ENCODE measurements at regions not wholly inside any gene's neighbourhood (a gene's known extent, or its start where the extent isn't known, plus 50 kb on each side); places are given as distances from the start of the nearest gene placed in this dataset.
A peak's percentile ranks its signal among the peaks of the same experiment; 100 is the strongest.

GRCh38 chr4:3825530-3825929, 59.3 kb downstream of the ADRA2C start:
- Mint-ChIP-seq H3K4me1 (ENCODE audit: unreplicated experiment) (no peaks in the 10 kb centered on the region), H3K27me3 (ENCODE audit: unreplicated experiment) (peaks cover 23% of the 10 kb centered on the region), H3K9me3 (ENCODE audit: unreplicated experiment) (no peaks in the 10 kb centered on the region), H3K4me3 (ENCODE audit: unreplicated experiment) (peak overlapping the region; percentile 47), H3K27ac (ENCODE audit: unreplicated experiment) (no peak overlapping the region), H3K36me3 (ENCODE audit: low read depth, unreplicated experiment) (no peaks in the 10 kb centered on the region)
- no peak for TF ChIP-seq CTCF (IDR thresholded peaks at IDR 0.05; ENCODE audit: unreplicated experiment)
- DNase-seq (ENCODE audit: low spot score), result no peak

GRCh38 chr4:3826247-3827172, 60.3 kb downstream of the ADRA2C start:
- Mint-ChIP-seq H3K36me3 (ENCODE audit: low read depth, unreplicated experiment) (no peaks in the 10 kb centered on the region), H3K4me1 (ENCODE audit: unreplicated experiment) (no peaks in the 10 kb centered on the region), H3K27me3 (ENCODE audit: unreplicated experiment) (peaks cover 15% of the 10 kb centered on the region), H3K4me3 (ENCODE audit: unreplicated experiment) (no peak overlapping the region), H3K27ac (ENCODE audit: unreplicated experiment) (no peak overlapping the region), H3K9me3 (ENCODE audit: unreplicated experiment) (no peaks in the 10 kb centered on the region)
- no peak for DNase-seq (ENCODE audit: low spot score)
- no peak for TF ChIP-seq CTCF (IDR thresholded peaks at IDR 0.05; ENCODE audit: unreplicated experiment)

GRCh38 chr4:3827616-3828492, 61.7 kb downstream of the ADRA2C start:
- peaks cover 11% of the 10 kb centered on the region for H3K27me3 Mint-ChIP-seq (ENCODE audit: unreplicated experiment)
- H3K27ac Mint-ChIP-seq (ENCODE audit: unreplicated experiment), result no peak overlapping the region
- H3K9me3 Mint-ChIP-seq (ENCODE audit: unreplicated experiment), result no peaks in the 10 kb centered on the region
- no peak for DNase-seq (ENCODE audit: low spot score)
- no peak for TF ChIP-seq CTCF (IDR thresholded peaks at IDR 0.05; ENCODE audit: unreplicated experiment)
- no peak overlapping the region for H3K4me3 Mint-ChIP-seq (ENCODE audit: unreplicated experiment)
- H3K36me3 Mint-ChIP-seq (ENCODE audit: low read depth, unreplicated experiment), result no peaks in the 10 kb centered on the region
- no peaks in the 10 kb centered on the region for H3K4me1 Mint-ChIP-seq (ENCODE audit: unreplicated experiment)

GRCh38 chr4:3828546-3828945, 62.4 kb downstream of the ADRA2C start:
- Mint-ChIP-seq H3K27ac (ENCODE audit: unreplicated experiment) (no peak overlapping the region), H3K9me3 (ENCODE audit: unreplicated experiment) (no peaks in the 10 kb centered on the region), H3K4me1 (ENCODE audit: unreplicated experiment) (no peaks in the 10 kb centered on the region), H3K27me3 (ENCODE audit: unreplicated experiment) (peaks cover 12% of the 10 kb centered on the region), H3K36me3 (ENCODE audit: low read depth, unreplicated experiment) (no peaks in the 10 kb centered on the region), H3K4me3 (ENCODE audit: unreplicated experiment) (no peak overlapping the region)
- DNase-seq (ENCODE audit: low spot score), result no peak
- TF ChIP-seq CTCF (IDR thresholded peaks at IDR 0.05; ENCODE audit: unreplicated experiment), result no peak
